CD4-positive, alpha-beta T cell treated with Interleukin-1 beta for 1 hour (primary cell): ENCODE measurements at regions not wholly inside any gene's neighbourhood (a gene's known extent, or its start where the extent isn't known, plus 50 kb on each side); places are given as distances from the start of the nearest gene placed in this dataset.
"Not testable (repeated sequence)": the region's sequence is repeated elsewhere in the genome, so short reads cannot be mapped to it uniquely, and the experiment has no call there.

Experiments
- DNase-seq, 2 donors: peaks; one replicate each; pipeline ENCODE4 v3.0.0-alpha.2; 2020 to 2022

- no peak for DNase-seq
These were observed 54.4 kb upstream of the BMP4 start for GRCh38 chr14:54010981-54011380.

GRCh38 chr14:54023027-54023426, 66.4 kb upstream of the BMP4 start:
- DNase-seq = no peak

DNA sequence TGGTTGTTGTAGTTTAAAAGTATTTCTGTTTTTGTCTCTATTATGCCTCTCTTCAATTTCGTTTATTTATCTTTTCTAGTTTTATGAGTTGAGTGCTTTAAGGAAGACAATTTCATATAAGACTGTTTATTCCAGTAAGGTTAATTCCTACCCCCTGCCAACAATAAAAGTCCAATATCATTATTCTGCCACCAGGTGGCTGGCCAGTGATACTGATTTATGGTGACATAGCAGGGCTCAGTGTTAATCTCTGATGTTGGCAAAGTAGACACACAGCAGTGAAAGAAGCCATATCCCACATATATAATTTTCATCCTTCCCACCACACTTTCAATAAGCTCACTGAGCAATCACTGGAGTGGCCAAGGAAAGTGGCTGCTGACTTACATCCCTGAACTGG, 69.0 kb upstream of the BMP4 start:
- DNase-seq = no peak

- no peak for DNase-seq
These were observed 70.0 kb upstream of the BMP4 start for GRCh38 chr14:54026671-54027070.

GRCh38 chr14:54030996-54031395, 74.4 kb upstream of the BMP4 start:
- DNase-seq = not testable (repeated sequence)

GRCh38 chr14:54033285-54033684, 76.7 kb upstream of the BMP4 start:
- DNase-seq = not testable (repeated sequence)

DNA sequence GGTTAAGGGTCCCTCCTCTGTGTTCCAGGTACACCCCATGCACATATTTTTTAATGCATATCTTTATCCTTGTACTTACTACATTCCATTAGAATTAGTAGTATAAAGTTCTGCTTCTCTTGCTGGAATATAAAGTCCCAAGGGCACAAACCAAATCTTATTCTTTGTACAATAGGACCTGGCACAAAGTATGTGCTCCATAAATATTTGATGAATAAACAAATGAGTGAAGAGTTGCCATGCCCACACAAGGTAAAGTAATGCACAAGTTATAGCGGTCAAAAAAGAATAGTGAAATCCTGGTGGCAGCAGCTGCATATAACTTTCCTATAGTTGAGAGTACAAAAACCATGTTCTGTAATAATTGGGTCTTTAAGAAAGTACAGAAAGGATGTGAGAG, 82.1 kb upstream of the BMP4 start:
- DNase-seq = no peak

DNA sequence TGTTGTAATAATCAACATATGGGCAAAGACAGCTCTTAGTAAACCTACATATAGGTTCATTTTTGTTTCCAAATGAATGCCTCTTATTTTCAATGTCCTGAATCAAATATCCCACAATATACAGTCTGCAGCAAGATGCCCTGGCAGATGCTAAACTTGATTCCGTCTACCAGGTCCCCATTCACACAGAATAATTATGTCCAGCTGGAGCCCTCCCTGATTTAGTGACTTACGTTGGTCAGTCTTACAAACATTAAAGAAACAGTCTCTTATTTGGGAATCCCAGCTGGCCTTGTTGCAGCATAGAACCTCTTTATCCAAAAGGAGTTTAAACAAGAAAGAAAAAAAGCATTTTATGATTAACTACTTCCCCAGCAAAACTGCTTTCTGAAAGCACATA, 82.7 kb upstream of the BMP4 start:
- no peak for DNase-seq

DNA sequence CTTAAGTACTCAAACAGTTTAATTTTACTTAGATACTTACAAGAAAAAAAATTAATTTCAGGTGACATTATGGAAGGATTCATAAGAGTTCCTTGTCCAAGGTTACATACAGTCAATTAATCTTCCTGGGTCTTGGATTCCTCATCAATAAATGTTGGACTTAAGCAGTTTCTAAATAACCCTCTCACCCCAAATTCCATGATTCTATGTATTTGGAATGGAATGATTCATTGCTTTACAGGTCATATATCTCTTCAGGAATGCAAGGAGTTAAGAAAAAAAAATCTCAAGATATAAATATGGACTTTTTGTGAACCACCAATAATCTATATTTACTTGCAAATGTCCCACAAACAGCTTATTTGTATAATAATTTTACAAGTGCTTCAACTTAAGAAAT, 84.2 kb upstream of the BMP4 start:
- DNase-seq = no peak

DNA sequence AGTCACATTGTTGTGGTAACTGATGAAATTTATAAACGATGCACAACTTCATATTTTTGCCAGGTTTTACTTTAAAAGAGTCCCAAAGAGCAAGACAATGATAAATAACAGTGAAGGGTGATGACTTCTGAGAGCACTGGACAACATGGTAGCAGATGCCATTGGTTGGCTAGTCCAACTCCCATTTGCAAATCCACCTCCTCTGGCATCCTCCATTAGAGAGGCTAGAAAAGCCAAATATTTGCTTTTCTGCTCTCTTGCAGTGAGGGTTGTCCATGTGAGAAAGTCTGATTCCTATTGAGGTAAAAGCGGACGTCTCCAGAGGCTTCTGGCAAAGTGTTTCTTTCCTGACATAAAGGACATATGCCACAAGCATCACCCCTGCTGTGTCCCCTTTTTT, 89.6 kb upstream of the BMP4 start:
- DNase-seq = no peak

DNA sequence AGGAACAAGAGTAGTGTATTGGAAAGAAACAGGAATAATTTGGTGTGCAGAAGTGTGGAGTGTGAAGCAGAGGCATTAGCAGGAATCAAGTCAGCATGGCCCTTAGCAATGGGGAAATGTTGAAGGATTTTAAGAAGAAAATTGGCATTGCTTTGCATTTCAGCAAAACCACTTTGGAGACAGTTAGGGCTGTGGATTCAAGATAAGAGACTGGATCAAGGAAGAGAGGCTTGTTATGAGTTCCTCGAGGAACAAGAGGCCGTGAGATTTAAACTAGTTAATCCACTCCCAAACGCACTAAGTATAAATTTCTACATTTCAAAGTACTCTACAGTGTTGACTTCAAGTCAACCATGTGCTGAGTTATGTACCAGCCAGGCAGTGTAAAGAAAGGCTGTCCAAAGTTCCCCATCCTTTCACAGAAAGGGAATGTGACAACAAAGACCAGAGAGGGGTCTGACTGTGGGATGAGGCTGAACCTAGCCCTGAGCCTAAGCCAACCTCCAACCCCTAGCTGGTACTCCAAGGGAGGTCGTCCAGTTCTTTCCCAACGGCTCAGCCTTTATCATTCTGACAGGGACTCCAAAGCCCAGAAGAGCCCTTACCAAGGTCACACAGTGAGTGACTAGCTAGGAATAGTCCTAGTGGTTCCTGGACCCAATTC, 91.2 kb upstream of the BMP4 start:
- no peak for DNase-seq

- no peak for DNase-seq
These were observed 91.7 kb upstream of the BMP4 start for GRCh38 chr14:54048311-54048710.

DNA sequence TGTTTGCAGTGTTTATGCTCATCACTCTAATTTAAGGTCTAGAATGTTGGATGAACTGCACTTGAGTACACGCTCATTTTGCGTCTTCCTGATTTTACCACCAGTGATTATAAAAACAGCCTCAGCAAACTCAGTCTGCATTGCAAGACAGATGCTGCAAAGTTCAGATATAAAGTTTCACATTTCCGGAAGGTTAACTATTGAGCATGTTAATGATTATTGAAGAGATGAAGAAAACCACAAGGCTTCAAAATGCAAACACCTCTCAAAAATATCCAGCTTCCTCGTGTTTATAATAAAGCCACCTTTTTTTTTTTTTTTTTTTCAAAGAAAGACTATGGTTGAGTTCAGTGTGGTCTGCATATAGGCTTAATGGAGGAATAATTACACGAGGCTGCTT, 92.1 kb upstream of the BMP4 start:
- DNase-seq = no peak

- no peak for DNase-seq
These were observed 94.1 kb upstream of the BMP4 start for GRCh38 chr14:54050759-54051158.

DNA sequence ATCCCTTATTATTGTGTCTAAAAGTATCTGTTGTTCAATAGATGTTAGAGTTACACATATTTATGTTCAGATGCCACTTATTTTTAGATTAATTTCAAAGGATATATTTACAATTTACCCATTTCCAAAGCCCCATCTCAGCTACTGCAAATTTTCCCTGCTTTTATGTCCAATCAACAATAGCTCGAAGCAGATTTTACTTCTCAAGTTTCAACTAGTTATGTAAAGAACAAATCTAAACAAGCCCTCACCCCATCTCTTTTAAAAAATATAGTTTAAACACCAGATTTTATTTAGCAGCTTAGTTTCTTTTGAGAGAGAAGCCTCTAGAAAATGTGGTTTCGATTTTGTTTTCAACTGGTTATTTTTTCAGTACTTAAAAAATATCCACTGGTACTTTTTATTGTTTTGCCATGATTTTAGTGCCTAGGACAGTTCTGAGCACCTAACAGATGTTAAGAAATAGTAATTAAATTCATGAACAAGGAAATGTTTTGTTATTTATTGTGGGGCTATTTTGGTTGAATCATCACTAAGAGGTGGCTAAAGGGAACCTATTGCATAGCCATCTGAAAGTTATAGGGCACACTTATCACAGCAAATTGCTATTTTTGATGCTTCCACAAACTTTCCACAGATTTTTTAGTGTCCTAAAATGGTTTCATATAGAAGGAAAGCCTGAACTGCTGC, 96.2 kb upstream of the BMP4 start:
- no peak for DNase-seq

- no peak for DNase-seq
These were observed 96.7 kb upstream of the BMP4 start for GRCh38 chr14:54053386-54053745.

GRCh38 chr14:54058505-54058904, 101.9 kb upstream of the BMP4 start:
- DNase-seq = no peak

GRCh38 chr14:54083549-54084239, 127.1 kb upstream of the BMP4 start:
- no peak for DNase-seq

DNA sequence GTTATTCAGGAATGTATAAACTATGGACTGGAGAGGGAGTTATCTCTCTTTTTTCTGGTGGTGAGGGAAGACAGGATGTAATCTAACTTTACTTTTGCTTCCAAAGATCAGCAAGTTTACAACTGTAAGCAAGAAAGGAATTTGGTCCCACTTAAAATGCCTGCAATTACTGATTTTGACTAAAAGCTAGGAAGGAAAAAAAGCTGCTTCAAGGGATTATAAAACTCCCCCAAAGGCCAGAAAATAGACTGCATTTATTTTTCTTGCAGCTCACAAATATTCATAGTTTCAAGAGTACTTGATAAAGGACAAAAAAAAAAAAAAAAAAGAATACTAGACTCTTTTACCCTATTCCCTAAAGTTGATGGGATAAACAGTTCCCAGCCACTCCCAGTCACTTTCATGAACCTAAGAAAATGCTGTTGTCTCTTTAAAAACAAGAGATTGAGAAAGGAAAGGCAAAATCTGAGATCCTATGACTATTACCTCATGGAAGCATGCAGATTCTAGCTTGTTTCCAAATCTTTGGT, 128.7 kb upstream of the BMP4 start:
- DNase-seq = no peak

GRCh38 chr14:54085841-54086240, 129.2 kb upstream of the BMP4 start:
- no peak for DNase-seq

DNA sequence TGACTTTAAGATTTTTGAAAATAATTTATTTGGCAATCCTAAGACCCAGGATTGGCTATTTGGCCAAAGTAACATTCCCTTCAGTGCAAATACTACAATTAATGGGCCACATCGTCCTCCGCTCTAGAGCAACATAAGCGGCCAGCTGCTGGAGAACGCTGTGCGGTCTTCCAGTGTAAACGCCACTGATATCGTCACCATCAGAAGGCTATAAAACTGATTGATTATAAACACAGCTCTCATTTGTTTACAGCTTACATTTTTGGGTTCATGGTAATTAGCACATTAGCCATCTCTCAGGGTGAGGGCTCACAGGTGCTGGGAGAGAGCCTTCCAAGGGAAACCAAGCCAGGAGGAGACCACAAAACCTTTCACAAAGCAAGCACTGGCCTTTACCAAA, 130.1 kb upstream of the BMP4 start:
- no peak for DNase-seq

- DNase-seq = no peak
These were observed 130.8 kb upstream of the BMP4 start for GRCh38 chr14:54087376-54087775.

DNA sequence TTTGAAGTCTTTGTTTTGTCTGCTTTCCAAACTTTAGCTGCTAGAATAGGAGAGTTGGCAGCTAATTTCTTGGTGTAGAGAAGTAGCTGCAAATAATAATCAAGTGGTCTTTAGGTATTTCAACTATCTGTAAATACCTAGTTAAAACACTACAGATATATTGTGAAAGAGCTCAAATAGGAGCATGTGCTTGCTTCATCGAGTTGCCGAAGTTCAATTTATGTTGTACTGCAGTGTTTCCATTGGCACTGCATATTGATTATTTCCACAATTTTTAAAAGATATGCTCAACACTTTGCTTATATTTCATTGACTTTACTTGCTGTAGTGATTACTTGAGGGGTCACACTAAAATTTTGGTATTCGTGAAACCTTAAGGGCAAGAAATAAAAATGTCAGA, 131.6 kb upstream of the BMP4 start:
- no peak for DNase-seq

GRCh38 chr14:54090274-54090673, 133.6 kb upstream of the BMP4 start:
- no peak for DNase-seq
